Endothelial cell of umbilical vein (primary cell): ENCODE measurements at regions not wholly inside any gene's neighbourhood (a gene's known extent, or its start where the extent isn't known, plus 50 kb on each side); places are given as distances from the start of the nearest gene placed in this dataset.

Experiments
- BruUV-seq: library from RNA; stranded (reverse); fragments of 400-500 nt; replicated peaks from 2 replicates; lab custom pipeline; 2021; lab: Mats Ljungman, UMichigan
- CTCF ChIA-PET: fragments of 300-600, 350-600 bp; sonication (Branson Sonifier 250); formaldehyde crosslinking; loops from one replicate; lab custom pipeline; 2021; ENCODE audit warnings: antibody characterized with exemption, inconsistent platforms; lab: Charles Lee
- POLR2A ChIA-PET: fragments of 300-600, 350-600 bp; sonication (Branson Sonifier 250); formaldehyde crosslinking; loops from one replicate; lab custom pipeline; 2021; ENCODE audit warnings: antibody characterized with exemption, inconsistent platforms; lab: Charles Lee
- DNase-seq: peaks from one replicate; pipeline ENCODE4 v3.0.0-alpha.2; 2011; ENCODE audit warnings: low read depth, low spot score
- FAIRE-seq: peaks from 2 replicates; lab custom pipeline; 2011; peaks lifted over from hg19 to GRCh38; lab: Jason Lieb, UNC
- H2AFZ ChIP-seq: 2 replicates; pipeline ENCODE4 v1.6.0; 2012; ENCODE audit warnings: low read depth, low read length, control low read depth, inconsistent platforms
- H3K27ac ChIP-seq: 2 replicates; pipeline ENCODE4 v1.5.1; 2011; ENCODE audit warnings: low read depth, mild to moderate bottlenecking, control low read depth, low read length, moderate library complexity; ENCODE audit not compliant: insufficient read depth
- H3K27me3 ChIP-seq, 2 experiments: 2 replicates each; pipeline versions ENCODE4 v1.6.0 to v1.6.1; 2011; ENCODE audit warnings: low read length in 2 of 2, mixed read lengths in 1 of 2; ENCODE audit not compliant: control insufficient read depth in 2 of 2, insufficient read depth in 2 of 2
- H3K36me3 ChIP-seq, 2 experiments: 2 replicates in 1 of 2; 3 replicates in 1 of 2; pipeline ENCODE4 v1.5.1; 2011; ENCODE audit warnings: low read length in 2 of 2, mild to moderate bottlenecking in 1 of 2, moderate library complexity in 1 of 2; ENCODE audit not compliant: control insufficient read depth in 2 of 2, insufficient read depth in 2 of 2; ENCODE audit errors: extremely low read depth in 1 of 2
- H3K4me1 ChIP-seq: 3 replicates; pipeline ENCODE4 v1.5.1; 2011; ENCODE audit warnings: mild to moderate bottlenecking, low read length; ENCODE audit not compliant: control insufficient read depth, insufficient read depth; ENCODE audit errors: extremely low read depth
- H3K4me2 ChIP-seq: 2 replicates; pipeline ENCODE4 v1.6.1; 2011; ENCODE audit warnings: low read length, control low read depth, mixed read lengths; ENCODE audit not compliant: insufficient read depth
- H3K4me3 ChIP-seq, 3 experiments: fragments of 200-600 bp in 1 of 3; sonication (generic), shearing (Covaris generic) in 1 of 3; replicated peaks in 1 of 3; 2 replicates each; pipeline ENCODE4 v1.5.1; 2011 to 2016; ENCODE audit warnings: control low read depth in 3 of 3, low read length in 3 of 3, mild to moderate bottlenecking in 2 of 3, inconsistent platforms in 1 of 3, low read depth in 1 of 3, moderate library complexity in 1 of 3; ENCODE audit not compliant: insufficient read depth in 1 of 3
- H3K79me2 ChIP-seq: 2 replicates; pipeline ENCODE4 v1.6.0; 2012; ENCODE audit warnings: low read length, inconsistent platforms; ENCODE audit not compliant: control insufficient read depth, insufficient read depth
- H3K9ac ChIP-seq: replicated peaks from 2 replicates; pipeline ENCODE3; 2011; ENCODE audit warnings: low read length, control low read depth; ENCODE audit not compliant: insufficient read depth; ENCODE audit errors: extremely low read depth
- H3K9me1 ChIP-seq: replicated peaks from 3 replicates; pipeline ENCODE4 v1.6.0; 2011; ENCODE audit warnings: mild to moderate bottlenecking, low read length; ENCODE audit not compliant: control insufficient read depth, insufficient read depth; ENCODE audit errors: extremely low read depth
- H3K9me3 ChIP-seq: replicated peaks from 2 replicates; pipeline ENCODE4 v1.5.1; 2012; ENCODE audit warnings: low read length, inconsistent platforms; ENCODE audit not compliant: control insufficient read depth, insufficient read depth
- H4K20me1 ChIP-seq: replicated peaks from 2 replicates; pipeline ENCODE3; 2011; ENCODE audit warnings: mild to moderate bottlenecking, low read length; ENCODE audit not compliant: control insufficient read depth, insufficient read depth; ENCODE audit errors: extremely low read depth
- CTCF ChIP-seq, 2 donors: IDR thresholded peaks; 1 replicate in 1 of 2; 2 replicates in 1 of 2; pipeline ENCODE4 v1.5.1; 2011; ENCODE audit warnings: low read length in 2 of 2, mild to moderate bottlenecking in 2 of 2, moderate library complexity in 2 of 2, control low read depth in 1 of 2, inconsistent platforms in 1 of 2, low read depth in 1 of 2; ENCODE audit not compliant: insufficient read depth in 1 of 2; ENCODE audit errors: extremely low read depth in 1 of 2
- EZH2 ChIP-seq: IDR thresholded peaks from 2 replicates; pipeline ENCODE4 v1.6.1; 2012; ENCODE audit warnings: borderline replicate concordance, low read depth, mild to moderate bottlenecking, moderate library complexity, low read length, inconsistent platforms; ENCODE audit not compliant: severe bottlenecking
- FOS ChIP-seq: IDR thresholded peaks from 2 replicates; pipeline ENCODE4 v1.6.1; 2011; ENCODE audit warnings: mild to moderate bottlenecking, low read length, moderate library complexity, borderline replicate concordance; ENCODE audit not compliant: insufficient read depth
- GATA2 ChIP-seq: IDR thresholded peaks from 2 replicates; pipeline ENCODE4 v1.7.0; 2011; ENCODE audit warnings: low read depth, mild to moderate bottlenecking, moderate library complexity, mixed read lengths, low read length; ENCODE audit not compliant: insufficient read length, insufficient read depth
- JUN ChIP-seq: IDR thresholded peaks from 2 replicates; pipeline ENCODE4 v1.6.1; 2011; ENCODE audit warnings: borderline replicate concordance, low read depth; ENCODE audit not compliant: insufficient read length, insufficient read depth
- MAX ChIP-seq: IDR thresholded peaks from 2 replicates; pipeline ENCODE4 v1.6.1; 2011; ENCODE audit not compliant: insufficient read depth, insufficient read length
- MYC ChIP-seq: IDR thresholded peaks from one replicate; pipeline ENCODE4 v1.6.1; 2011; ENCODE audit warnings: mild to moderate bottlenecking, low read depth, low read length
- POLR2A ChIP-seq: IDR thresholded peaks from 2 replicates; pipeline ENCODE4 v1.6.1; 2012; ENCODE audit warnings: low read depth, mild to moderate bottlenecking, control low read depth, low read length
- POLR2AphosphoS5 ChIP-seq: IDR thresholded peaks from 2 replicates; pipeline ENCODE4 v1.6.1; 2012; ENCODE audit warnings: low read depth, mild to moderate bottlenecking, control low read depth, low read length, moderate library complexity; ENCODE audit not compliant: insufficient read depth
- dilution Hi-C: fragments of 300-500 bp; cut with MboI; formaldehyde crosslinking; loops from one replicate; pipeline ENCODE4 v1.15.0; 2019; ENCODE audit warnings: low sequenced_read_pairs; ENCODE audit not compliant: extremely low pct_ligation_motif_present
- intact Hi-C: fragments of 100-400 bp; cut with micrococcal nuclease; formaldehyde crosslinking; loops from one replicate; pipeline ENCODE4 v1.10.0; 2022

GRCh38 chr7:47682874-47683273 lies 101.0 kb upstream of the TNS3 start:
- Histone ChIP-seq H3K27me3 (no peaks in the 10 kb centered on the region), H3K4me1 (no peaks in the 10 kb centered on the region), H3K9ac (no peak overlapping the region), H3K27ac (no peak overlapping the region), H3K79me2 (no peaks in the 10 kb centered on the region), H2AFZ (no peak overlapping the region), H3K9me1 (no peaks in the 10 kb centered on the region), H3K4me3 (no peak overlapping the region), H3K4me2 (no peak overlapping the region), H3K36me3 (no peaks in the 10 kb centered on the region), H3K9me3 (no peaks in the 10 kb centered on the region), H4K20me1 (no peaks in the 10 kb centered on the region)
- dilution Hi-C loops (no loop called here), intact Hi-C loops (no loop called here)
- TF ChIP-seq CTCF (IDR thresholded peaks at IDR 0.05; ENCODE audit: extremely low read depth in 1 of 2, insufficient read depth in 1 of 2, low read depth in 1 of 2, low read length in 2 of 2): no peak
- no peak for TF ChIP-seq MYC
- no peak for TF ChIP-seq POLR2AphosphoS5
- TF ChIP-seq GATA2: no peak
- TF ChIP-seq EZH2: no peak
- TF ChIP-seq FOS: no peak
- TF ChIP-seq MAX: no peak
- TF ChIP-seq POLR2A: no peak
- TF ChIP-seq JUN: no peak
- POLR2A ChIA-PET: no interaction called here
- BruUV-seq: no TSS peak
- no peak for FAIRE-seq
- DNase-seq: no peak
- CTCF ChIA-PET: no interaction called here
